ENCODE measurements at regions not wholly inside any gene's neighbourhood (a gene's known extent, or its start where the extent isn't known, plus 50 kb on each side); places are given as distances from the start of the nearest gene placed in this dataset.

- H3K4me3 ChIP-seq (ENCODE audit: low read depth, low read length), result no peak overlapping the region
- TF ChIP-seq CTCF (IDR thresholded peaks at IDR 0.05; ENCODE audit: insufficient read depth, low read length, missing control alignments), result no peak
- POLR2A ChIA-PET, result no interaction called here
- DNase-seq (ENCODE audit: low read depth, low spot score), result no peak
- CTCF ChIA-PET, result no interaction called here
Measured at GRCh38 chr2:7829241-7829640, 852.6 kb upstream of the ID2 start.

GRCh38 chr2:7830616-7831015, 851.2 kb upstream of the ID2 start:
- ChIA-PET CTCF (interaction anchor here (1.0 kb wide), 1 partner anchor 15 kb away, joined by 3 read pairs; no protein-coding TSS in a partner anchor), POLR2A (no interaction called here)
- no peak overlapping the region for H3K4me3 ChIP-seq (ENCODE audit: low read depth, low read length)
- no peak for DNase-seq (ENCODE audit: low read depth, low spot score)
- TF ChIP-seq CTCF (IDR thresholded peaks at IDR 0.05; ENCODE audit: insufficient read depth, low read length, missing control alignments), result no peak

GRCh38 chr2:7835151-7835550, 846.7 kb upstream of the ID2 start:
- POLR2A ChIA-PET, result no interaction called here
- H3K4me3 ChIP-seq (ENCODE audit: low read depth, low read length), result no peak overlapping the region
- TF ChIP-seq CTCF (IDR thresholded peaks at IDR 0.05; ENCODE audit: insufficient read depth, low read length, missing control alignments), result no peak
- CTCF ChIA-PET, result no interaction called here
- no peak for DNase-seq (ENCODE audit: low read depth, low spot score)

DNA sequence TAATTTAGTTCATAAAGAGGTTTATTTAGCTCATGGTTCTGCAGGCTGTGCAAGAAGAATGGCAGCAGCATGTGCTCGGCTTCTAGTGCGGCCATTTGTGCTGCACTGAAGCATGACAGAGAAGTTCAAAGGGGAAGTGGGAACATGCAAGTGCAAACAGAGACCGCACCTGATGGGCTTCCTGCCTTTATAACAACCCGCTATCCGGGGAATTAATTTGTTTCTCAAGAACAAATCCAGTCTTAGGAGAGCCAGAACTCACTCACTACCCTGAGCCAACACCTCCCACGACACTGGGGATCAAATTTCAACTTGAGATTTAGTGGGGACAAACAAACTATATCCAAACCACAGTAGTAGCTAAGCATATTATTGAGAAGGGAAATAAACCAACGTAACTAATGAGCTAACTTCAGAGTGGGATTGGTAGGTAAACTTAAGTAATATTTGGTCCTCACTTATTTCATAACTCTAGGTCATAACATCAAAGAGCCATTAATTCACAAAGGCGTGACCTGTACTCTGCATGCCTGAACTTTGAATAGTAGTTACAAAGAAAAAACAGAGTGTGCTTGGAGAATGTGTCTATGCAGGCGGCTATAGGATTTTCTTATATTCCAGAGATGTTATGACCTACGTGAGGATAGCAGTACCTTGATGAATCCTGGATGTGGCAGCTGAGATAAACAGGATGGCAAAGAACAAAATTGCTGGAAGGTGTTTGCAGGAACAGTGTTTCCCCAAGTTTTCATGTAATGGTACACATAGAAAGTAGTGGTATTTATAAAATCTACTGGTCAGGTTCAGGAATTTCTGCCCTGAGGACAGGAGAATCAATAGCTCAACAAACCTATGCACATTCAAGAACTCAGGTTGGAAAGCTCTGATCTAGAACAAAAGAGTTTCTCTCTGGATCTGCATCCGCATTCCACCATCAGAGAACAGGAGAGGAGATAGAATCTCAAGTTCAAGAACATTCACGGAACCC, 845.9 kb upstream of the ID2 start:
- POLR2A ChIA-PET, result no interaction called here
- CTCF ChIA-PET, result interaction anchor here (1.3 kb wide), 1 partner anchor 409 kb away, joined by 3 read pairs; no protein-coding TSS in a partner anchor

GRCh38 chr2:7837237-7837760, 844.6 kb upstream of the ID2 start:
- no peak for TF ChIP-seq CTCF (IDR thresholded peaks at IDR 0.05; ENCODE audit: insufficient read depth, low read length, missing control alignments)
- H3K4me3 ChIP-seq (ENCODE audit: low read depth, low read length), result no peak overlapping the region
- ChIA-PET CTCF (interaction anchor here (1.3 kb wide), 1 partner anchor 410 kb away, joined by 3 read pairs; no protein-coding TSS in a partner anchor), POLR2A (no interaction called here)
- no peak for DNase-seq (ENCODE audit: low read depth, low spot score)

More for the DNA sequence above, 845.9 kb upstream of the ID2 start:
- no peak overlapping the region for H3K4me3 ChIP-seq (ENCODE audit: low read depth, low read length)
- DNase-seq (ENCODE audit: low read depth, low spot score), result no peak
- no peak for TF ChIP-seq CTCF (IDR thresholded peaks at IDR 0.05; ENCODE audit: insufficient read depth, low read length, missing control alignments)

GRCh38 chr2:7838669-7839068, 843.2 kb upstream of the ID2 start:
- no peak overlapping the region for H3K4me3 ChIP-seq (ENCODE audit: low read depth, low read length)
- ChIA-PET CTCF (no interaction called here), POLR2A (no interaction called here)
- no peak for TF ChIP-seq CTCF (IDR thresholded peaks at IDR 0.05; ENCODE audit: insufficient read depth, low read length, missing control alignments)
- no peak for DNase-seq (ENCODE audit: low read depth, low spot score)
